ENCODE measurements at regions not wholly inside any gene's neighbourhood (a gene's known extent, or its start where the extent isn't known, plus 50 kb on each side); places are given as distances from the start of the nearest gene placed in this dataset.

DNA sequence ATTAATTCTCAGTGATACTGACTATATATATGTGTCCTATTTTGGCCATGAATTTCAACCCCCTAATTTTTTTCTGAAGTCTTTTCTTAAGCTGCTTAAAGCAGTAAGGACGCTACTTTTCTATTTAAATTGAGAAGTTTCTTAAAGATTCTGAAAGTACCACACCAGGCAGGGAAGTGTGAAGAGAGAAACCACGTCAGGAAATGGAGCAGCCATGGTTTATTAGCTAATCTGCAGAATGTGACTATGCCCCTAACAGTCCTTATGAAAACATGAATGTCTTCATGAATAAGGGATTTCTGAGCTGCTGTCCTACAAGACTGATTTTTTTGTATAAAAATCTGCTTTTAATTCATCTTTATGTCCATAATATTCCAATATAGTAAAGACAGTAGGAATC, 1724.3 kb upstream of the C9orf72 start:
- intact Hi-C loops (cut with DNase I), result loop anchor here (10.0 kb wide), 1 partner anchor 207 kb away; no protein-coding TSS in a partner anchor
- no peak overlapping the region for H3K4me3 ChIP-seq
- no peaks in the 10 kb centered on the region for H3K36me3 ChIP-seq
- H3K27me3 ChIP-seq, result no peaks in the 10 kb centered on the region
- no peaks in the 10 kb centered on the region for H3K9me3 ChIP-seq
- no peak overlapping the region for H3K27ac ChIP-seq
- H3K9ac ChIP-seq (ENCODE audit: low read depth in 2 of 2, low read length in 2 of 2), result no peak overlapping the region
- TF ChIP-seq, protein P1, sequence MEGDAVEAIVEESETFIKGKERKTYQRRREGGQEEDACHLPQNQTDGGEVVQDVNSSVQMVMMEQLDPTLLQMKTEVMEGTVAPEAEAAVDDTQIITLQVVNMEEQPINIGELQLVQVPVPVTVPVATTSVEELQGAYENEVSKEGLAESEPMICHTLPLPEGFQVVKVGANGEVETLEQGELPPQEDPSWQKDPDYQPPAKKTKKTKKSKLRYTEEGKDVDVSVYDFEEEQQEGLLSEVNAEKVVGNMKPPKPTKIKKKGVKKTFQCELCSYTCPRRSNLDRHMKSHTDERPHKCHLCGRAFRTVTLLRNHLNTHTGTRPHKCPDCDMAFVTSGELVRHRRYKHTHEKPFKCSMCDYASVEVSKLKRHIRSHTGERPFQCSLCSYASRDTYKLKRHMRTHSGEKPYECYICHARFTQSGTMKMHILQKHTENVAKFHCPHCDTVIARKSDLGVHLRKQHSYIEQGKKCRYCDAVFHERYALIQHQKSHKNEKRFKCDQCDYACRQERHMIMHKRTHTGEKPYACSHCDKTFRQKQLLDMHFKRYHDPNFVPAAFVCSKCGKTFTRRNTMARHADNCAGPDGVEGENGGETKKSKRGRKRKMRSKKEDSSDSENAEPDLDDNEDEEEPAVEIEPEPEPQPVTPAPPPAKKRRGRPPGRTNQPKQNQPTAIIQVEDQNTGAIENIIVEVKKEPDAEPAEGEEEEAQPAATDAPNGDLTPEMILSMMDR (IDR thresholded peaks at IDR 0.05), result no peak
- DNase-seq, result no peak
- no peaks in the 10 kb centered on the region for H3K4me1 ChIP-seq

DNA sequence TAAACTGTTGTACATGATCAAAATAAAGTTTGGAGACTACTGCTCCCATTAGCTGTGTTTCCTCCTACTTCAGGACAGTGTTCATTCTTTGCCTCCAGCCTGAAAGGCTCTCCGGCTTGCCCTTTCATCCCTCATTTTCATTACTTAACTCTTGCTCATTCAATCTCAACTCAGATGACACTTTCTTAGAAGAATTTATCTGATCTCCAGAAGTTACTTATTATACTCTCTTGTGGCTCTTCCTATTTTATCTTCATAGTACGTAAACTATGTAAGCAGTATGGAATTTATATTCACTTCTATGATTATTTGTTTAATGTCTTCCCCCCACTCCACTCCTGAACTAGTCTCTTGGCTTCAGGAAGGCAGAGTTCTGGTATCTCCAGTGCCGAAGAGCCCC, 1737.9 kb upstream of the C9orf72 start:
- no peak overlapping the region for H3K27ac ChIP-seq
- H3K27me3 ChIP-seq, result no peaks in the 10 kb centered on the region
- H3K9ac ChIP-seq (ENCODE audit: low read depth in 2 of 2, low read length in 2 of 2), result no peak overlapping the region
- intact Hi-C loops (cut with DNase I), result no loop called here
- H3K36me3 ChIP-seq, result no peaks in the 10 kb centered on the region
- no peak overlapping the region for H3K4me3 ChIP-seq
- no peaks in the 10 kb centered on the region for H3K4me1 ChIP-seq
- TF ChIP-seq, protein P1 (IDR thresholded peaks at IDR 0.05), result no peak
- H3K9me3 ChIP-seq, result no peaks in the 10 kb centered on the region
- DNase-seq, result no peak

DNA sequence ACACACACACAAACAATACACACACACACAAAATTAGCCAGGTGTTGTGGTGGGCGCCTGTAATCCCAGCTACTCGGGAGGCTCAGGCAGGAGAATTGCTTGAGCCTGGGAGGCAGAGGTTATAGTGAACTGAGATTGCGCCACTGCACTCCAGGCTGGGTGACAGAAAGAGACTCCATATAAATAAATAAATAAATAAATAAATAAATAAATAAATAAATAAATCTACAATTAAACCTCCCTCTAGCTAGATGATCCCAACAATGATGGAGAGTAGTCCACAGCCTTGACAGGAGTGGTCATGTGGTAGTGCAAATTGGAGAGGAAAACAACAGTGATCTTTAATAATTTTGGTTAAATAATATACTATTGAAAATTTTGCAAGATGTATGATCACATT, 1739.0 kb upstream of the C9orf72 start:
- no peak overlapping the region for H3K9ac ChIP-seq (ENCODE audit: low read depth in 2 of 2, low read length in 2 of 2)
- H3K4me1 ChIP-seq, result no peaks in the 10 kb centered on the region
- no peaks in the 10 kb centered on the region for H3K36me3 ChIP-seq
- H3K27me3 ChIP-seq, result no peaks in the 10 kb centered on the region
- H3K9me3 ChIP-seq, result no peaks in the 10 kb centered on the region
- no peak overlapping the region for H3K4me3 ChIP-seq
- DNase-seq, result no peak
- TF ChIP-seq, protein P1 (IDR thresholded peaks at IDR 0.05), result no peak
- no peak overlapping the region for H3K27ac ChIP-seq
- intact Hi-C loops (cut with DNase I), result no loop called here

DNA sequence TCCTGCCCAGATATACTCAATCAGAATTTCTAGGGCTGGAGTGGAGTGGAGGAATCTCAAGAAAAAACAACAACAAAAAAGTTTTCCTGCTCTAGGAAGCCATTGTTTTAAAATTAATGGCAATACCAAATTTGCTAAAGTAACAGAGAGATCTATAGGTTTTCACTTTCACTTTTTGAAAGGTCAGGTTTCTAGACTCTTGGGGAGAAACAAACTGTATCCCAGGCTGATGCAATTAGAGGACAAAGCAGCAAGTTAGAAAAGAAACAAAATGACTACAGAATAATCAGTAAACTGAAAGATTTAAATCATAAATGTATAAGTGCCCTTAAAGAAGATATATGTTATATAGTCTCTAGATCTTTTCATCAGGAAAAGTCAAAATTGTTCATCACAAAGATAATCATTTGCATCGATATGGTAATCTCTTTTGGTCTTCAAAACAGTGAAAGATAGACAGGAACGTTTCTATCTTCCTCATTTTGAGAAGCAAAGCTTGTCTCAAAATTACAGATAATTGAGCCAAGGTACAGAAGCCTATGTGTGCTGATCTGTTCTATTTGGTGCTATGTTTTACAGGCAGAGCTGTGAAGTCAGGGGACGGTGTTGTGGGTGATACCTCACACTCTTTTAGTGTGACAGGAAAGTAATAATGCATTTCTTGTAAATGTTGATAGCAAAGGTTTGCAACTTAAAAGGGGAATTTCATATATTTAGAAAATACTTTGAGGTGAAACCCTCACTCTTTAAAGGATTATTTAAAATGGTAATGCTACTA, 1746.6 kb upstream of the C9orf72 start:
- Histone ChIP-seq H3K4me3 (no peak overlapping the region), H3K27ac (no peak overlapping the region), H3K4me1 (no peaks in the 10 kb centered on the region), H3K27me3 (no peaks in the 10 kb centered on the region), H3K36me3 (no peaks in the 10 kb centered on the region), H3K9ac (ENCODE audit: low read depth in 2 of 2, low read length in 2 of 2) (no peak overlapping the region), H3K9me3 (no peaks in the 10 kb centered on the region)
- intact Hi-C loops (cut with DNase I), result no loop called here
- no peak for DNase-seq
- TF ChIP-seq, protein P1 (IDR thresholded peaks at IDR 0.05), result no peak

DNA sequence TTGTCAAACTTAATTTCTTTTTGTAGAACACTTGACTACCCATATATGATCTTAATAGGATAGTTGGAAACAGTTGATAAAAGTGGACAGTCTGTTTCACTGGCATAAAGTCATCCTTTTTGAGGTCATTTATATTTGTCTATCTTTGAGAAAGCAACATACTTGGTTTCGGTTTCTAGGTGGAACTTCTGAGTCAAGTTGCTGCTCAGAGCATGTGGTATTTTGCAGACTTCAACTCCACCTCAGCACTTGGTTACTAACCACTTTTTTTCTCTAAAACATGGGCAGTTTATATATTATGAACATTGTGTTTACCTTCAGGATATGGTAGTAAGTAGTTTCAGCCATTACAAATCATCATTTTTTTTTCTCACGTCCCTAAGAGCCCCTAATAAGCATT, 1749.0 kb upstream of the C9orf72 start:
- no peaks in the 10 kb centered on the region for H3K36me3 ChIP-seq
- no peak overlapping the region for H3K27ac ChIP-seq
- H3K4me3 ChIP-seq, result no peak overlapping the region
- no peaks in the 10 kb centered on the region for H3K9me3 ChIP-seq
- TF ChIP-seq, protein P1 (IDR thresholded peaks at IDR 0.05), result no peak
- H3K27me3 ChIP-seq, result no peaks in the 10 kb centered on the region
- no peak for DNase-seq
- intact Hi-C loops (cut with DNase I), result no loop called here
- no peak overlapping the region for H3K9ac ChIP-seq (ENCODE audit: low read depth in 2 of 2, low read length in 2 of 2)
- H3K4me1 ChIP-seq, result no peaks in the 10 kb centered on the region
